Endothelial cell of umbilical vein (primary cell): ENCODE measurements at regions not wholly inside any gene's neighbourhood (a gene's known extent, or its start where the extent isn't known, plus 50 kb on each side); places are given as distances from the start of the nearest gene placed in this dataset.

Experiments used
- BruUV-seq: library from RNA; stranded (reverse); fragments of 400-500 nt; replicated peaks from 2 replicates; lab custom pipeline; 2021; lab: Mats Ljungman, UMichigan
- CTCF ChIA-PET: fragments of 300-600, 350-600 bp; sonication (Branson Sonifier 250); formaldehyde crosslinking; loops from one replicate; lab custom pipeline; 2021; ENCODE audit warnings: antibody characterized with exemption, inconsistent platforms; lab: Charles Lee
- POLR2A ChIA-PET: fragments of 300-600, 350-600 bp; sonication (Branson Sonifier 250); formaldehyde crosslinking; loops from one replicate; lab custom pipeline; 2021; ENCODE audit warnings: antibody characterized with exemption, inconsistent platforms; lab: Charles Lee
- DNase-seq: peaks from one replicate; pipeline ENCODE4 v3.0.0-alpha.2; 2011; ENCODE audit warnings: low read depth, low spot score
- FAIRE-seq: peaks from 2 replicates; lab custom pipeline; 2011; peaks lifted over from hg19 to GRCh38; lab: Jason Lieb, UNC
- H2AFZ ChIP-seq: 2 replicates; pipeline ENCODE4 v1.6.0; 2012; ENCODE audit warnings: low read depth, low read length, control low read depth, inconsistent platforms
- H3K27ac ChIP-seq: 2 replicates; pipeline ENCODE4 v1.5.1; 2011; ENCODE audit warnings: low read depth, mild to moderate bottlenecking, control low read depth, low read length, moderate library complexity; ENCODE audit not compliant: insufficient read depth
- H3K27me3 ChIP-seq, 2 experiments: 2 replicates each; pipeline versions ENCODE4 v1.6.0 to v1.6.1; 2011; ENCODE audit warnings: low read length in 2 of 2, mixed read lengths in 1 of 2; ENCODE audit not compliant: control insufficient read depth in 2 of 2, insufficient read depth in 2 of 2
- H3K36me3 ChIP-seq, 2 experiments: 2 replicates in 1 of 2; 3 replicates in 1 of 2; pipeline ENCODE4 v1.5.1; 2011; ENCODE audit warnings: low read length in 2 of 2, mild to moderate bottlenecking in 1 of 2, moderate library complexity in 1 of 2; ENCODE audit not compliant: control insufficient read depth in 2 of 2, insufficient read depth in 2 of 2; ENCODE audit errors: extremely low read depth in 1 of 2
- H3K4me1 ChIP-seq: 3 replicates; pipeline ENCODE4 v1.5.1; 2011; ENCODE audit warnings: mild to moderate bottlenecking, low read length; ENCODE audit not compliant: control insufficient read depth, insufficient read depth; ENCODE audit errors: extremely low read depth
- H3K4me2 ChIP-seq: 2 replicates; pipeline ENCODE4 v1.6.1; 2011; ENCODE audit warnings: low read length, control low read depth, mixed read lengths; ENCODE audit not compliant: insufficient read depth
- H3K4me3 ChIP-seq, 3 experiments: fragments of 200-600 bp in 1 of 3; sonication (generic), shearing (Covaris generic) in 1 of 3; replicated peaks in 1 of 3; 2 replicates each; pipeline ENCODE4 v1.5.1; 2011 to 2016; ENCODE audit warnings: control low read depth in 3 of 3, low read length in 3 of 3, mild to moderate bottlenecking in 2 of 3, inconsistent platforms in 1 of 3, low read depth in 1 of 3, moderate library complexity in 1 of 3; ENCODE audit not compliant: insufficient read depth in 1 of 3
- H3K79me2 ChIP-seq: 2 replicates; pipeline ENCODE4 v1.6.0; 2012; ENCODE audit warnings: low read length, inconsistent platforms; ENCODE audit not compliant: control insufficient read depth, insufficient read depth
- H3K9ac ChIP-seq: replicated peaks from 2 replicates; pipeline ENCODE3; 2011; ENCODE audit warnings: low read length, control low read depth; ENCODE audit not compliant: insufficient read depth; ENCODE audit errors: extremely low read depth
- H3K9me1 ChIP-seq: replicated peaks from 3 replicates; pipeline ENCODE4 v1.6.0; 2011; ENCODE audit warnings: mild to moderate bottlenecking, low read length; ENCODE audit not compliant: control insufficient read depth, insufficient read depth; ENCODE audit errors: extremely low read depth
- H3K9me3 ChIP-seq: replicated peaks from 2 replicates; pipeline ENCODE4 v1.5.1; 2012; ENCODE audit warnings: low read length, inconsistent platforms; ENCODE audit not compliant: control insufficient read depth, insufficient read depth
- H4K20me1 ChIP-seq: replicated peaks from 2 replicates; pipeline ENCODE3; 2011; ENCODE audit warnings: mild to moderate bottlenecking, low read length; ENCODE audit not compliant: control insufficient read depth, insufficient read depth; ENCODE audit errors: extremely low read depth
- CTCF ChIP-seq, 2 donors: IDR thresholded peaks; 1 replicate in 1 of 2; 2 replicates in 1 of 2; pipeline ENCODE4 v1.5.1; 2011; ENCODE audit warnings: low read length in 2 of 2, mild to moderate bottlenecking in 2 of 2, moderate library complexity in 2 of 2, control low read depth in 1 of 2, inconsistent platforms in 1 of 2, low read depth in 1 of 2; ENCODE audit not compliant: insufficient read depth in 1 of 2; ENCODE audit errors: extremely low read depth in 1 of 2
- EZH2 ChIP-seq: IDR thresholded peaks from 2 replicates; pipeline ENCODE4 v1.6.1; 2012; ENCODE audit warnings: borderline replicate concordance, low read depth, mild to moderate bottlenecking, moderate library complexity, low read length, inconsistent platforms; ENCODE audit not compliant: severe bottlenecking
- FOS ChIP-seq: IDR thresholded peaks from 2 replicates; pipeline ENCODE4 v1.6.1; 2011; ENCODE audit warnings: mild to moderate bottlenecking, low read length, moderate library complexity, borderline replicate concordance; ENCODE audit not compliant: insufficient read depth
- GATA2 ChIP-seq: IDR thresholded peaks from 2 replicates; pipeline ENCODE4 v1.7.0; 2011; ENCODE audit warnings: low read depth, mild to moderate bottlenecking, moderate library complexity, mixed read lengths, low read length; ENCODE audit not compliant: insufficient read length, insufficient read depth
- JUN ChIP-seq: IDR thresholded peaks from 2 replicates; pipeline ENCODE4 v1.6.1; 2011; ENCODE audit warnings: borderline replicate concordance, low read depth; ENCODE audit not compliant: insufficient read length, insufficient read depth
- MYC ChIP-seq: IDR thresholded peaks from one replicate; pipeline ENCODE4 v1.6.1; 2011; ENCODE audit warnings: mild to moderate bottlenecking, low read depth, low read length
- POLR2A ChIP-seq: IDR thresholded peaks from 2 replicates; pipeline ENCODE4 v1.6.1; 2012; ENCODE audit warnings: low read depth, mild to moderate bottlenecking, control low read depth, low read length
- POLR2AphosphoS5 ChIP-seq: IDR thresholded peaks from 2 replicates; pipeline ENCODE4 v1.6.1; 2012; ENCODE audit warnings: low read depth, mild to moderate bottlenecking, control low read depth, low read length, moderate library complexity; ENCODE audit not compliant: insufficient read depth
- dilution Hi-C: fragments of 300-500 bp; cut with MboI; formaldehyde crosslinking; loops from one replicate; pipeline ENCODE4 v1.15.0; 2019; ENCODE audit warnings: low sequenced_read_pairs; ENCODE audit not compliant: extremely low pct_ligation_motif_present
- intact Hi-C: fragments of 100-400 bp; cut with micrococcal nuclease; formaldehyde crosslinking; loops from one replicate; pipeline ENCODE4 v1.10.0; 2022
- TF ChIP-seq, protein P1 (sequence below): IDR thresholded peaks from 2 replicates; pipeline ENCODE4 v1.6.1; 2011; ENCODE audit not compliant: insufficient read depth, insufficient read length

GRCh38 chr15:37249249-37249648 is 148.9 kb upstream of the MEIS2 start:
- no TSS peak for BruUV-seq
- Histone ChIP-seq H3K4me1 (no peaks in the 10 kb centered on the region), H3K4me2 (no peak overlapping the region), H2AFZ (no peak overlapping the region), H3K9me1 (no peaks in the 10 kb centered on the region), H3K9ac (no peak overlapping the region), H3K36me3 (no peaks in the 10 kb centered on the region), H3K9me3 (no peaks in the 10 kb centered on the region), H3K4me3 (no peak overlapping the region), H3K27ac (no peak overlapping the region), H4K20me1 (no peaks in the 10 kb centered on the region), H3K27me3 (no peaks in the 10 kb centered on the region), H3K79me2 (no peaks in the 10 kb centered on the region)
- no peak for DNase-seq
- POLR2A ChIA-PET = no interaction called here
- dilution Hi-C loops = no loop called here
- intact Hi-C loops = no loop called here
- FAIRE-seq = no peak
- CTCF ChIA-PET = no interaction called here
- no peak for TF ChIP-seq MYC
- no peak for TF ChIP-seq GATA2
- TF ChIP-seq, protein P1, sequence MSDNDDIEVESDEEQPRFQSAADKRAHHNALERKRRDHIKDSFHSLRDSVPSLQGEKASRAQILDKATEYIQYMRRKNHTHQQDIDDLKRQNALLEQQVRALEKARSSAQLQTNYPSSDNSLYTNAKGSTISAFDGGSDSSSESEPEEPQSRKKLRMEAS = no peak
- no peak for TF ChIP-seq FOS
- no peak for TF ChIP-seq POLR2AphosphoS5

- CTCF ChIA-PET = no interaction called here
- Histone ChIP-seq H3K79me2 (no peaks in the 10 kb centered on the region), H3K9me3 (no peaks in the 10 kb centered on the region), H3K36me3 (no peaks in the 10 kb centered on the region), H3K4me3 (no peak overlapping the region), H3K9ac (no peak overlapping the region), H3K27me3 (no peaks in the 10 kb centered on the region), H3K27ac (no peak overlapping the region), H3K9me1 (no peaks in the 10 kb centered on the region), H4K20me1 (no peaks in the 10 kb centered on the region), H3K4me2 (no peak overlapping the region), H2AFZ (no peak overlapping the region), H3K4me1 (no peaks in the 10 kb centered on the region)
- no TSS peak for BruUV-seq
- no peak for FAIRE-seq
- intact Hi-C loops (no loop called here), dilution Hi-C loops (no loop called here)
- DNase-seq = no peak
- TF ChIP-seq POLR2AphosphoS5 (no peak), POLR2A (no peak), JUN (no peak), GATA2 (no peak), FOS (no peak), EZH2 (no peak), MYC (no peak), CTCF (IDR thresholded peaks at IDR 0.05; ENCODE audit: extremely low read depth in 1 of 2, insufficient read depth in 1 of 2, low read depth in 1 of 2, low read length in 2 of 2) (no peak)
- TF ChIP-seq, protein P1 = no peak
- POLR2A ChIA-PET = no interaction called here
Measured at GRCh38 chr15:37252530-37252929, 152.2 kb upstream of the MEIS2 start.
